ENCODE measurements at regions not wholly inside any gene's neighbourhood (a gene's known extent, or its start where the extent isn't known, plus 50 kb on each side); places are given as distances from the start of the nearest gene placed in this dataset.

GRCh38 chr2:176388861-176389260 is 119.6 kb downstream of the MTX2 start:
- H3K4me3 ChIP-seq: no peak overlapping the region
- H3K36me3 ChIP-seq: no peaks in the 10 kb centered on the region
- H3K27ac ChIP-seq: no peak overlapping the region
- H3K9me3 ChIP-seq: no peaks in the 10 kb centered on the region
- TF ChIP-seq CTCF (IDR thresholded peaks at IDR 0.05): no peak
- H3K27me3 ChIP-seq: no peaks in the 10 kb centered on the region
- DNase-seq (ENCODE audit: low spot score): no peak
- peaks cover 0 to 30% of the 10 kb centered on the region in 2 donors for H3K4me1 ChIP-seq

- DNase-seq (ENCODE audit: low spot score): no peak
- TF ChIP-seq CTCF (IDR thresholded peaks at IDR 0.05): no peak
- H3K36me3 ChIP-seq: no peaks in the 10 kb centered on the region
- H3K4me1 ChIP-seq: peaks cover 0 to 30% of the 10 kb centered on the region in 2 donors
- no peak overlapping the region for H3K4me3 ChIP-seq
- H3K9me3 ChIP-seq: no peaks in the 10 kb centered on the region
- no peak overlapping the region for H3K27ac ChIP-seq
- H3K27me3 ChIP-seq: no peaks in the 10 kb centered on the region
Measured at GRCh38 chr2:176390276-176391147, 121.3 kb downstream of the MTX2 start.

GRCh38 chr2:176391148-176391419 is 121.8 kb downstream of the MTX2 start:
- TF ChIP-seq CTCF (IDR thresholded peaks at IDR 0.05): no peak
- DNase-seq (ENCODE audit: low spot score): no peak
- Histone ChIP-seq H3K4me1 (peaks cover 0 to 30% of the 10 kb centered on the region in 2 donors), H3K4me3 (no peak overlapping the region), H3K9me3 (no peaks in the 10 kb centered on the region), H3K27me3 (no peaks in the 10 kb centered on the region), H3K36me3 (no peaks in the 10 kb centered on the region), H3K27ac (no peak overlapping the region)

- Histone ChIP-seq H3K27me3 (no peaks in the 10 kb centered on the region), H3K4me1 (peaks cover 0 to 30% of the 10 kb centered on the region in 2 donors), H3K4me3 (no peak overlapping the region), H3K27ac (peak overlapping the region; percentile 52 to 76), H3K9me3 (no peaks in the 10 kb centered on the region), H3K36me3 (no peaks in the 10 kb centered on the region)
- no peak for DNase-seq (ENCODE audit: low spot score)
- TF ChIP-seq CTCF (IDR thresholded peaks at IDR 0.05): no peak
Measured at GRCh38 chr2:176392249-176392648, 123.0 kb downstream of the MTX2 start.

GRCh38 chr2:176392744-176393414 is 123.6 kb downstream of the MTX2 start:
- peaks cover 0 to 28% of the 10 kb centered on the region in 2 donors for H3K4me1 ChIP-seq
- H3K9me3 ChIP-seq: no peaks in the 10 kb centered on the region
- no peak for DNase-seq (ENCODE audit: low spot score)
- H3K27ac ChIP-seq: peak overlapping the region; percentile 52 to 76
- no peaks in the 10 kb centered on the region for H3K27me3 ChIP-seq
- H3K4me3 ChIP-seq: no peak overlapping the region
- no peak for TF ChIP-seq CTCF (IDR thresholded peaks at IDR 0.05)
- no peaks in the 10 kb centered on the region for H3K36me3 ChIP-seq
